ENCODE measurements at regions not wholly inside any gene's neighbourhood (a gene's known extent, or its start where the extent isn't known, plus 50 kb on each side); places are given as distances from the start of the nearest gene placed in this dataset.
A peak's percentile ranks its signal among the peaks of the same experiment; 100 is the strongest.

GRCh38 chr5:82351754-82352145 is 73.6 kb upstream of the RPS23 start:
- TF ChIP-seq CTCF (conservative IDR thresholded peaks at IDR 0.05): peak; percentile 82

GRCh38 chr5:82351297-82351696 is 73.1 kb upstream of the RPS23 start:
- no peaks in the 10 kb centered on the region for H3K9me3 Mint-ChIP-seq
- H3K27ac Mint-ChIP-seq (ENCODE audit: unreplicated experiment): no peak overlapping the region
- H3K4me1 Mint-ChIP-seq: peaks cover 40% of the 10 kb centered on the region
- DNase-seq (ENCODE audit: low read depth, low spot score): no peak
- TF ChIP-seq CTCF (conservative IDR thresholded peaks at IDR 0.05): no peak
- H3K36me3 Mint-ChIP-seq (ENCODE audit: low read depth): no peaks in the 10 kb centered on the region
- no peaks in the 10 kb centered on the region for H3K27me3 Mint-ChIP-seq (ENCODE audit: low read depth)
- no peak overlapping the region for H3K4me3 Mint-ChIP-seq

More at GRCh38 chr5:82351754-82352145, 73.6 kb upstream of the RPS23 start:
- H3K4me3 Mint-ChIP-seq: no peak overlapping the region
- H3K36me3 Mint-ChIP-seq (ENCODE audit: low read depth): no peaks in the 10 kb centered on the region
- peaks cover 37% of the 10 kb centered on the region for H3K4me1 Mint-ChIP-seq
- no peak for DNase-seq (ENCODE audit: low read depth, low spot score)
- no peaks in the 10 kb centered on the region for H3K9me3 Mint-ChIP-seq
- no peaks in the 10 kb centered on the region for H3K27me3 Mint-ChIP-seq (ENCODE audit: low read depth)
- H3K27ac Mint-ChIP-seq (ENCODE audit: unreplicated experiment): no peak overlapping the region

- DNase-seq (ENCODE audit: low read depth, low spot score): peak; percentile 46
- Mint-ChIP-seq H3K27ac (ENCODE audit: unreplicated experiment) (no peak overlapping the region), H3K4me3 (no peak overlapping the region), H3K9me3 (no peaks in the 10 kb centered on the region), H3K27me3 (ENCODE audit: low read depth) (no peaks in the 10 kb centered on the region), H3K36me3 (ENCODE audit: low read depth) (no peaks in the 10 kb centered on the region), H3K4me1 (peaks cover 49% of the 10 kb centered on the region)
- peak; percentile 53 for TF ChIP-seq CTCF (conservative IDR thresholded peaks at IDR 0.05)
Observed at GRCh38 chr5:82349652-82350051, 71.5 kb upstream of the RPS23 start.

- no peaks in the 10 kb centered on the region for H3K27me3 Mint-ChIP-seq (ENCODE audit: low read depth)
- no peaks in the 10 kb centered on the region for H3K36me3 Mint-ChIP-seq (ENCODE audit: low read depth)
- DNase-seq (ENCODE audit: low read depth, low spot score): no peak
- no peak overlapping the region for H3K27ac Mint-ChIP-seq (ENCODE audit: unreplicated experiment)
- no peak for TF ChIP-seq CTCF (conservative IDR thresholded peaks at IDR 0.05)
- no peaks in the 10 kb centered on the region for H3K9me3 Mint-ChIP-seq
- peaks cover 49% of the 10 kb centered on the region for H3K4me1 Mint-ChIP-seq
- no peak overlapping the region for H3K4me3 Mint-ChIP-seq
Observed at GRCh38 chr5:82348784-82349425, 70.8 kb upstream of the RPS23 start.

GRCh38 chr5:82347201-82347865 is 69.2 kb upstream of the RPS23 start:
- no peak for TF ChIP-seq CTCF (conservative IDR thresholded peaks at IDR 0.05)
- Mint-ChIP-seq H3K4me1 (peaks cover 43% of the 10 kb centered on the region), H3K36me3 (ENCODE audit: low read depth) (no peaks in the 10 kb centered on the region), H3K4me3 (no peak overlapping the region), H3K9me3 (no peaks in the 10 kb centered on the region), H3K27ac (ENCODE audit: unreplicated experiment) (peak overlapping the region; percentile 95), H3K27me3 (ENCODE audit: low read depth) (no peaks in the 10 kb centered on the region)
- peak; percentile 35 for DNase-seq (ENCODE audit: low read depth, low spot score)

All from neural crest cell (in vitro differentiated cells).